Activated T-cell treated with anti-CD3 and anti-CD28 coated beads, Interleukin-2, amount 50 U/mL, for 72 hours (primary cell): ENCODE measurements at regions not wholly inside any gene's neighbourhood (a gene's known extent, or its start where the extent isn't known, plus 50 kb on each side); places are given as distances from the start of the nearest gene placed in this dataset.
"Not testable (repeated sequence)": the region's sequence is repeated elsewhere in the genome, so short reads cannot be mapped to it uniquely, and the experiment has no call there.

Experiments used
- ATAC-seq, 2 donors: fragments of 150-1000 bp; cut with Tn5 transposase; replicated peaks in 1 of 2; 2 replicates each; pipeline ENCODE4 v1.10.0; 2021; ENCODE audit warnings: moderate library complexity in 2 of 2, mild to moderate bottlenecking in 1 of 2
- DNase-seq, 2 donors: peaks; one replicate each; pipeline ENCODE4 v3.0.0; 2021 to 2022; ENCODE audit warnings: mixed read lengths in 1 of 2
- H3K27ac Mint-ChIP-seq: one replicate; pipeline ENCODE4 v1.8.0; 2022; ENCODE audit warnings: mild to moderate bottlenecking, moderate library complexity, mixed read lengths
- H3K27me3 Mint-ChIP-seq: one replicate; pipeline ENCODE4 v1.8.0; 2022; ENCODE audit warnings: low read depth, mixed read lengths
- H3K36me3 Mint-ChIP-seq, 2 donors: one replicate each; pipeline ENCODE4 v1.8.0; 2022; ENCODE audit warnings: mixed read lengths in 2 of 2, mild to moderate bottlenecking in 1 of 2; ENCODE audit not compliant: insufficient read depth in 2 of 2
- H3K4me1 Mint-ChIP-seq: one replicate; pipeline ENCODE4 v1.8.0; 2022; ENCODE audit warnings: low read depth, mixed read lengths
- H3K4me3 Mint-ChIP-seq, 2 donors: one replicate each; pipeline ENCODE4 v1.8.0; 2022; ENCODE audit warnings: mild to moderate bottlenecking in 2 of 2, mixed read lengths in 2 of 2, moderate library complexity in 2 of 2
- H3K9me3 Mint-ChIP-seq, 2 donors: one replicate each; pipeline ENCODE4 v1.8.0; 2022; ENCODE audit warnings: mixed read lengths in 2 of 2

DNA sequence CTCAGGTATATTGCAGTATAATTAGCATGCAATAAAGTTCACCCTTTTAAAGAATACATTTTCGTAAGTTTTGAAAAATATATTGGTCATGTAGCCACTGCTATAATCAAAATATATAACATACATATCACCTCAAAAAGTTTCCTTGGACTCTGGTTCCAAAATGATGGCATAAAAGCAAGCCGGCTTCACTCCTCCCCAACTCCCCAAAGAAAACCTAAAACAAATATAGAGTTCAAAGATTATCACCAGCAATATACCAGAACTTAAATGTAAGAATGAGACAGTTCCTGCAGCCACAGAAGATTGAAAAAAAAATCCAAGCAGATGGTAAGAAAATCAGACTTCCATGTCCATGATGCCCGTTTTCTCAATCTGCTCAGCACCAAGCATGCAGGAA, 104.3 kb downstream of the APIP start:
- Mint-ChIP-seq H3K27me3 (peaks cover 69% of the 10 kb centered on the region), H3K36me3 (peaks cover 14% of the 10 kb centered on the region in 2 donors), H3K27ac (no peak overlapping the region), H3K4me3 (no peak overlapping the region), H3K4me1 (peaks cover 10% of the 10 kb centered on the region), H3K9me3 (peaks cover 16 to 22% of the 10 kb centered on the region in 2 donors)
- ATAC-seq = no peak
- no peak for DNase-seq

DNA sequence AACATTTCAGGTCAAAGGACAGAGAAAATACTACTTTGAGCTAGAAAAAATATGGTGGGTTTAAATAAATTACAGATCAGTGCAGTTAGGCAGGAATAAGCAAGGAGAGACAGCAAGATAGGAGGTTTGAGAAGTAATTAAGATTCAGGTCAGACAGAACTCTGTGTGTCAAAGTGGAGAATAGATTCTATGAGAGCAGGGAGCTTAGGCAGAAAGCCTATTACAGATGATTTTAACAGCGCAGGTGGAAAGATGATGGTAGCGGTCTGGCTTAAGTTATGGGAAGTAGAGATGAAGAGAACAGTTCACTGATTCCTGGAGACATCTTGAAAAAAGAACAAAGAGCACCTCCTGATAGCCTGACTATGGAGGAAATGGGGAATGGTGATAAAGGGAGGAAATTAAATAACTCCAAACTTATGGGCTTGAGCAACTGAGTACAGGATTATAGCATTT, 106.0 kb downstream of the APIP start:
- Mint-ChIP-seq H3K9me3 (peaks cover 14 to 20% of the 10 kb centered on the region in 2 donors), H3K4me3 (peak overlapping the region in 1 of 2 donors; percentile 3), H3K36me3 (peaks cover 11 to 14% of the 10 kb centered on the region in 2 donors), H3K27me3 (peaks cover 68% of the 10 kb centered on the region), H3K4me1 (peaks cover 10% of the 10 kb centered on the region), H3K27ac (no peak overlapping the region)
- DNase-seq (no peak), ATAC-seq (no peak)

DNA sequence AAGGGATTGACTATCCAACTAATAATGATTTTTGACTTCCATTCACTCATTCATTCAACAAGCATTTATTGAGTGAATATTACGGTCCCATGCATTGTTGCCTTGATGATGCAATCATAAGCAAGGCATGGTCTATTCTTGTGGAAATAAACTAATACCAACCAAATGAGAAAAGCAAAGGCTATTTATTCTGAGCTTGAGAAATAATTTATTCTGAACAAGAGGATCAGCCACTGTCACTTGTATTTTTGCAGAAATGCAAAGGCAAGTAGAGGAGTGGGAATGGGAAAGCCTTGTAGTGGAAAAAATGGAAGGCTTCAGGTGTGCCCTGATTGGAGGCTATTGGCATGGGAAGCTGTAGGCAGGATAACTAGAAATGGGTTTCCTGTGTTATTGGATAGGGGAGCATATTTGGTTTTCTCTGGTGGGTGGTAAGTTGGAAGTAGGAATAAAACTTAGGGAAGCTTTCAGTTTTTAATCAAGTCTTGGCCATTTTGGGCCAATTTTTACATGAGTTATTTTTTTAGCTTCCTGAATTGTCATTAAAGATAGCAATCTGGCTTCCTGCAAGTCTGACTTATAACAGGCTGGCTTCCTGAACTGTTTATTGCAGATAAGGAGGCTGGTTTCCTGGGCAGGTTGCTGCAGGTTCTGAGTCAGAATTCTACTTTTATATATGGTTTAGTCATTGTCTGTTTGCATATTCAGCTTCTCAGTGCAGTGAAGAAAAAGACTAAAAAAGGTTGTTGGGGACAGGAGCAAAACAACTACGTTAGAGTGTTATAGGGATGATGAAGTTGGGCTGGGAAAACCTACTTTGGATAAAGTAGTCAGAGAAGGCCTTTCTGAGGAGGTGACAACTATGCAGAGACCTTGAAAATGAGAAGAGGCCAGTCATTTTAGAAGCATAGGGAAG, 106.7 kb downstream of the APIP start:
- Mint-ChIP-seq H3K4me1 (peaks cover 10% of the 10 kb centered on the region), H3K36me3 (peaks cover 11 to 14% of the 10 kb centered on the region in 2 donors), H3K4me3 (peak overlapping the region in 1 of 2 donors; percentile 3), H3K27ac (no peak overlapping the region), H3K9me3 (peaks cover 14 to 20% of the 10 kb centered on the region in 2 donors), H3K27me3 (peaks cover 68% of the 10 kb centered on the region)
- ATAC-seq (peak; percentile 46 to 72), DNase-seq (no peak)

DNA sequence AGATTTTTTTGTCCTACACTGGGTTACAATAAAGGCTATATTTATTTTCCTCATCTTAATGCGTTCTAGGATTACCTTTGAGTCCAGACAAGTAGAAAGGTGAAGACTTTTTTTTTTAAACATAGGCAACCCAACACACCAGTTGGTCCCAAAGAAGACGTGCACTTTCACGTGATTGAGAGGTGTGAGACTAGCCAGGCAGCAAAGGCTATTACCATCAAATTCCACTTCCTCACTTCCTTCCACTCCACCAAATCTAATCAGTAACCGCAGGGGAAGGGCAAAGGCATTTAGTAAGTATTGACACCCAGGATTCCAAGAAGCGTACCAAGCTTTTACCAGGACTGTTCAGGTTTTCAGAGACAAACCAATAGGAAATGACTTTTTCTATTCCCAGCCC, 109.3 kb downstream of the APIP start:
- Mint-ChIP-seq H3K36me3 (peaks cover 4 to 6% of the 10 kb centered on the region in 2 donors), H3K9me3 (peaks cover 8 to 11% of the 10 kb centered on the region in 2 donors), H3K4me3 (no peak overlapping the region), H3K27ac (no peak overlapping the region), H3K4me1 (peaks cover 10% of the 10 kb centered on the region), H3K27me3 (peaks cover 70% of the 10 kb centered on the region)
- ATAC-seq (no peak), DNase-seq (no peak)

DNA sequence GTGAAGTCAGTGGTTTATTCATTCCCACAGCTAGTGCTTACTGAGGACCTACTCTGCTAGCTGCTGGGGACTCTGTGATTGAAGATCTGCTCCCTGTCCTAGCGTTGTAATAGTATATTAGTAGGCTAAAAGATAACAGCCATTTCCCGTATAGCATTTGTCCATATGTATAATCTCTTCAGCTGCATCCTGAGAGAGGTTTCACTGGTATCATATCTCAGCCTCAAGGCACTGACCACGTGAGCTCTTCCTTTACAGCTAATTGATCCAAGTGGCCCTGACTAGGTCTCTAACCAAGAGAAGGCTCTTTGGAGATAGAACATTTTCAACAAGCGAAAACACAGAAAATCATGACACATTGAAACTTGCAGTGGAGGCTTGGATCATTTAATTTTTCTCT, 110.2 kb downstream of the APIP start:
- ATAC-seq (no peak), DNase-seq (no peak)
- Mint-ChIP-seq H3K27ac (no peak overlapping the region), H3K9me3 (peaks cover 8 to 11% of the 10 kb centered on the region in 2 donors), H3K27me3 (peaks cover 70% of the 10 kb centered on the region), H3K36me3 (peaks cover 4 to 6% of the 10 kb centered on the region in 2 donors), H3K4me3 (no peak overlapping the region), H3K4me1 (peaks cover 10% of the 10 kb centered on the region)

DNA sequence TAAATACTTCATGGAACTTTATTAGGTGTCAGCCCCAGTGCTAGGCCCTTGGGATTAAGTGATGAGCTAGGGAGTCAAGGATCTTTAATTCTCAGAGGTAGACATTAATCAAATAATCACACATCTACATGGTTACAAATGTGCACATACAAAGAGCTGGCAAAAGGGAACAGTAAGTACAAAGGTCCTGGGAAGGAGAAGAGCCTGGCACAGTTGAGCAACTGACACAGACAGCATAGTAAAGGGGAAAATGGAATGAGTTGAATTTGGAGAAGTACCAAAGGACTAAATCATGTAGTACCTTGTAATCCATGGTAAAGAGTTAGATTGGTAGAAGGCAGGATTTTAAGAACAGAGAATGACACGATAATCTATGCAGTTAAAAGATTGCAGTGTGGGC, 116.3 kb downstream of the APIP start:
- Mint-ChIP-seq H3K9me3 (peaks cover 0 to 3% of the 10 kb centered on the region in 2 donors), H3K27me3 (peaks cover 29% of the 10 kb centered on the region), H3K36me3 (peaks cover 0 to 3% of the 10 kb centered on the region in 2 donors), H3K27ac (no peak overlapping the region), H3K4me3 (no peak overlapping the region), H3K4me1 (no peaks in the 10 kb centered on the region)
- DNase-seq (no peak), ATAC-seq (no peak)

DNA sequence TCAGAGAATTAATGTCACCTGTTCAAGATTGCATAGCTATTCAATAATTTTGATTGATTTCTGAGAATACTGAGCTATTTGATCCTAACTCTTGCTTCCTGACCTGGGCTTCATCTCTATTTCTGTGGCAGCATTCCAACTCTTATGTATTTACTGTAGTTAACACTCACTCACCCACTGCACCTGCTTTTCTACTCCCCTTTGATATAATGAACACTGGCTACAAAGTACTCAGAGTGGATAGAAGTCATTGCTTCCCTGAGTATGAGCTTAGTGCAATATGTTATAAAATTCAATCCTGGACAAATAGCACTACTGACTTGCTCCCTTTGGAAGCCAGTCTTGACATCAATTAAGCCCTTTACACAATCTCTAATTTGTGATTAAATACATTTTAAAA, 117.2 kb downstream of the APIP start:
- no peak overlapping the region for H3K4me3 Mint-ChIP-seq
- peaks cover 0 to 3% of the 10 kb centered on the region in 2 donors for H3K36me3 Mint-ChIP-seq
- ATAC-seq (no peak), DNase-seq (no peak)
- H3K27ac Mint-ChIP-seq = no peak overlapping the region
- H3K27me3 Mint-ChIP-seq = peaks cover 29% of the 10 kb centered on the region
- peaks cover 0 to 5% of the 10 kb centered on the region in 2 donors for H3K9me3 Mint-ChIP-seq
- H3K4me1 Mint-ChIP-seq = no peaks in the 10 kb centered on the region

DNA sequence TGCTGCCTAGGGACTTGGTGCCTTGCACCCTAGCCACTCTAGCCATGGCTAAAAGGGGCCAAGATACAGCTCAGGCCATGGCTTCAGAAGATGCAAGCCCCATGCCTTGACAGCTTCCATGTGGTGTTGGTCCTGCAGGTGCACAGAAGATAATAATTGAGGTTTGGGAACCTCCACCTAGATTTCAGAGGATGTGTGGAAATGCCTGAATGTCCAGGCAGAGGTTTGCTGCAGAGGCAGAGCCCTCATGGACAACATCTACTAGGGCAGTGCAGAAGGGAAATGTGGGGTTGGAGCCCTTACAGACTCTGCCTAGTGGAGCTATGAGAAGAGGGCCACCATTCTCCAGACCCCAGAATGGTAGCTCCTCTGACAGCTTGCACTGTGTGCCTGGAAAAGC, 118.7 kb downstream of the APIP start:
- H3K4me3 Mint-ChIP-seq, H3K4me1 Mint-ChIP-seq, H3K36me3 Mint-ChIP-seq, H3K9me3 Mint-ChIP-seq, ATAC-seq, DNase-seq, H3K27ac Mint-ChIP-seq: not testable (repeated sequence)
- peaks cover 22% of the 10 kb centered on the region for H3K27me3 Mint-ChIP-seq

DNA sequence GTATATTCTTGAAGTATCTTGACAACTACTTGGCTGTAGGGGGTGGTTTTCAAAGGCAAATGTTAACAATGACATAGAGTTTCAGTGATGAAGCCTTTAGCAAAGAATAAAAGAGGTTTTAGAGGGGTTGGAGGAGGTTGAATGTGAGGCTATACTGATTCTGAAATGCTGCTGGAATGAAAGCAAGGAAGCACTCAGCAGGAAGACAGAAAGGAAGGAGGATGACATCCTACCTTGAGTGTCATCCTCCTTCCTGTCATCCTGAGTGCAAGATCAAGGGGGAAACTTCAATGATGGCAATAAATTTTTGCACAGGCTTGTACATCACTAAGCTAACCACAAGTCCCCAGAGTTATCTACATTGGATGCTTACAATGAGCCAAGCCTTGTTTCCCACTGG, 120.5 kb downstream of the APIP start:
- H3K4me3 Mint-ChIP-seq = no peak overlapping the region
- H3K27me3 Mint-ChIP-seq = peaks cover 15% of the 10 kb centered on the region

DNA sequence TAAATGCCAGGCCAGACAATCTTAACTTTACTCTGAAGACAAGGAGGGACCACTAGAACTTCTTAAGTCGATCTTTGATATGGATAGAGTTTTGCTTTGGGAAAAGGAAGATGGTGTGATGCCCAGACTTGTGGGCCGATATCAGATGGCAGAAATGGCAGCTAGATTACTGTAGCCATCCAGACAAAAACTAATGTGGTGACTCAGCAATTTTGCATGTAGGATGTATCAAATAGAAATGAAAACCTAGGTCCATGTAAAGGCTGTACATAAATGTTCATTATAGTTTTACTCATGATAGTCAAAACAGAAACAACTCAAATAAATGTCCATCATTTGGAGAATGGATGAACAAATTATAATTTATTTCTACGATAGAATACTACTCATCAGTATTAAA, 121.5 kb downstream of the APIP start:
- no peak overlapping the region for H3K27ac Mint-ChIP-seq
- H3K36me3 Mint-ChIP-seq = peaks cover 2 to 5% of the 10 kb centered on the region in 2 donors

More for the DNA sequence above, 120.5 kb downstream of the APIP start:
- no peak for DNase-seq
- H3K36me3 Mint-ChIP-seq = peaks cover 0 to 3% of the 10 kb centered on the region in 2 donors
- ATAC-seq = no peak
- H3K27ac Mint-ChIP-seq = no peak overlapping the region
- H3K9me3 Mint-ChIP-seq = peaks cover 0 to 5% of the 10 kb centered on the region in 2 donors
- H3K4me1 Mint-ChIP-seq = peaks cover 10% of the 10 kb centered on the region

DNA sequence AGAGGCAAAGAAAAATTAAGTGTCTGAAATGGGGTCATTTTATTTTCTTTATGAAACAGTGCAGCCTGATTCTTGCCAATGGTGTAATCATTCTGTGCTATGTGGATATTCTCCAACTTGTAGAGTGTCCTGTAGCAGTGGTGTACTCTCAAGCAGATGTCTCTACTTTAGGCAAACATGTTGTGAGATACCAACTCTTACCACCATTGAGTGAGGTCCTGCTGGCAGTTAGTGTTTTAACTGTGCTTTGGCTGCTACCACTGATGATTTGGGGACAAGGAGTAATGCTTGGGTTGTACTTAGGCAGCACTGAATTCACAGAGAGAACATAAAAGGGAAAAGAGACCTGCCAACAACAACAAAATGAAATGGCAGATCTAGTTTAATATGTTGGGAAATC, 122.5 kb downstream of the APIP start:
- peaks cover 2 to 5% of the 10 kb centered on the region in 2 donors for H3K36me3 Mint-ChIP-seq
- H3K27ac Mint-ChIP-seq = no peak overlapping the region
- peaks cover 2 to 13% of the 10 kb centered on the region in 2 donors for H3K9me3 Mint-ChIP-seq
- H3K4me3 Mint-ChIP-seq = no peak overlapping the region
- ATAC-seq (no peak), DNase-seq (no peak)
- H3K4me1 Mint-ChIP-seq = peaks cover 10% of the 10 kb centered on the region
- peaks cover 15% of the 10 kb centered on the region for H3K27me3 Mint-ChIP-seq

More for the DNA sequence above, 121.5 kb downstream of the APIP start:
- DNase-seq (no peak), ATAC-seq (no peak)
- peaks cover 15% of the 10 kb centered on the region for H3K27me3 Mint-ChIP-seq
- H3K4me1 Mint-ChIP-seq = peaks cover 10% of the 10 kb centered on the region
- H3K9me3 Mint-ChIP-seq = peaks cover 0 to 8% of the 10 kb centered on the region in 2 donors
- H3K4me3 Mint-ChIP-seq = no peak overlapping the region

DNA sequence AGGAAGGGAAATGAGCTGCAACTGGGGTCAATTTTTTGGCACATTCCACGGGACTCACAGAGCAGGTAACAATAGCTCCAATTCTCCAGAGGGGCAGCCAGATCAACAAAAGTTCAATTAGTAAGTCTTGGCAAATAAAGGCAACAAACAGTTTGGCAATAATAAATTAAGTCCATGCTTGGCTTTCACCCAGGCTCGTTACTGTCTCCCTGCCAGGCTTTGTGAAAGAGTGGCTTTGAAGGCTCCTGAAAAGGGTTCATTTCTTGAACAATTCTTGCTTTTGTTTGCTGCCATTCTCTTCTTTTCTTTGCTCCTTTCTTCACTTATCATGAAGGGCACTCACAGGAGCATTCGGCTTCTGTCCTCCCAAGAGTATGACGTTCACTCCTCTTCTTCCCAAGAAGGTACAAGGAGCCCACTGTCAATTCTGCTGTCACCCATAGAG, 123.3 kb downstream of the APIP start:
- ATAC-seq (no peak), DNase-seq (no peak)
- Mint-ChIP-seq H3K27me3 (peaks cover 15% of the 10 kb centered on the region), H3K27ac (no peak overlapping the region), H3K4me1 (peaks cover 10% of the 10 kb centered on the region), H3K9me3 (peaks cover 2 to 13% of the 10 kb centered on the region in 2 donors), H3K4me3 (no peak overlapping the region), H3K36me3 (peaks cover 2 to 5% of the 10 kb centered on the region in 2 donors)

DNA sequence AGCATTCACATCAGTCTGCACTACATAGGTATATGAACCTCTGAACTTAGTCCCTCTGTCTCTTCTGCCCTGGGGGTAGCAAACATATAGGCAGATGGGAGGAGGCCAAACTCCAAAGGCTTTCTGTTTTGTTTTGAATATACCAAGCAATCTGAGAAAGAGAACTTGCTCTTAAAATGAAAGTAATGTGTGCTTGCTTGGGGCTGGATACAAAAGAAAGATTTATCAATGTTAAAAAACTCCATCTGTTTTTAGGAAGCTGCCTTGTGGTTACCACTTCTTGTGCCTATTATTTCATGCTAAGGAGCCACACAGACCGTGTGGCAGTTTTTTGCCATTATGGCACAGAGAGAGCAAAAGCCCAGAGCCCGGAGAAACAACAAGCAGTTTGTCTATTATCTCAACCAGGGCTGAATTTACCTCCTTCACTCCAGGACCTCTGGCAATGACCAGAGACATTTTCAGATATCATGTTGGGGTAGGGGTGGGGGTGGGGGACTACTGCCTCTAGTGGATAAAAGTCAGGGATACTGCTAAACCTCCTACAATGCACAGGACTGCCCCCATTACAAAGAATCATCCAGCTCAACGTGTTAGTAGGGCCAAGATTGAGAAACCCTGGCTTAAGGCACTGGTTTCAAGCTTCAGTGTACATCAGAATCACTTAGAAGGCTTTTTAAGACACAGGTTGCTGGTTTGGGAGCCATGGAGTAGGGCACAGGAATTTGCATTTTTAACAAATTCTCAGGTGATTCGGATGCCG, 124.2 kb downstream of the APIP start:
- H3K27me3 Mint-ChIP-seq = peaks cover 15% of the 10 kb centered on the region
- ATAC-seq = peak in 1 of 2 donors; percentile 61
- peak overlapping the region; percentile 24 to 39 for H3K4me3 Mint-ChIP-seq
- peaks cover 10% of the 10 kb centered on the region for H3K4me1 Mint-ChIP-seq
- peaks cover 2 to 12% of the 10 kb centered on the region in 2 donors for H3K9me3 Mint-ChIP-seq
- H3K36me3 Mint-ChIP-seq = peaks cover 2 to 4% of the 10 kb centered on the region in 2 donors
- DNase-seq = no peak
- H3K27ac Mint-ChIP-seq = no peak overlapping the region
